ENCODE measurements at regions not wholly inside any gene's neighbourhood (a gene's known extent, or its start where the extent isn't known, plus 50 kb on each side); places are given as distances from the start of the nearest gene placed in this dataset.

- intact Hi-C loops (cut with DNase I; ENCODE audit: low total_unique reads) = no loop called here
- Histone ChIP-seq H3K9me3 (no peaks in the 10 kb centered on the region), H3K36me3 (no peaks in the 10 kb centered on the region), H3K4me3 (no peak overlapping the region), H3K27me3 (peaks cover 0 to 9% (median 0%) of the 10 kb centered on the region in 3 donors), H3K27ac (no peak overlapping the region), H3K4me1 (no peaks in the 10 kb centered on the region)
- 83 to 94% (median 91%) methylated on average over 9 of the region's 9 CpGs for WGBS, 5 donors
- TF ChIP-seq EP300 (IDR thresholded peaks at IDR 0.05) (no peak), POLR2AphosphoS5 (IDR thresholded peaks at IDR 0.05) (no peak), CTCF (IDR thresholded peaks at IDR 0.05) (no peak), POLR2A (IDR thresholded peaks at IDR 0.05) (no peak)
- no peak for DNase-seq
Observed at GRCh38 chr13:22001336-22001735, 330.5 kb downstream of the FGF9 start.

DNA sequence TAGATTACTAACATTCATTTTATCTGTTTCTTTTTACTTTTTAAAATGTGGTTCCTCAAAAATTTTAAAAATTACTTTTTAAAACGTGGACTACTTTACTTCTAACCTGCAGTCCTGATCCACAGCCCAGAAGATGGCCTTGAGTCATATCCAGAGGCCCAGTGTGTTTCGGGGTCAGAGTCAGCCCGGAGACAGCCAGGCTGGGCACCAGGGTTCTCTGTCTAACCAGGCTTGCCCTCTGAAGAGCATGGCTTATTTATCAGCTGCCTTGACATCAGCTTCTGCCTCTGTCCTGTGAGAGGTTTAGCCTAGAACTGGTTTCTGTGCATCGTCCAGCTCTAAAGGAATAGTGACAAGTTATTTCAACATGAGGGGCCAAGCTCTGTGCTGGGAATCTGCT is 332.0 kb downstream of the FGF9 start:
- Histone ChIP-seq H3K27ac (no peak overlapping the region), H3K4me3 (no peak overlapping the region), H3K36me3 (no peaks in the 10 kb centered on the region), H3K4me1 (no peaks in the 10 kb centered on the region), H3K9me3 (peaks cover 0 to 5% (median 0%) of the 10 kb centered on the region in 4 donors), H3K27me3 (peaks cover 0 to 9% (median 0%) of the 10 kb centered on the region in 3 donors)
- 64 to 78% (median 67%) methylated on average over 4 of the region's 4 CpGs for WGBS, 5 donors
- intact Hi-C loops (cut with DNase I; ENCODE audit: low total_unique reads) = no loop called here
- TF ChIP-seq POLR2AphosphoS5 (IDR thresholded peaks at IDR 0.05) = no peak
- TF ChIP-seq EP300 (IDR thresholded peaks at IDR 0.05) = no peak
- TF ChIP-seq POLR2A (IDR thresholded peaks at IDR 0.05) = no peak
- no peak for TF ChIP-seq CTCF (IDR thresholded peaks at IDR 0.05)
- DNase-seq = no peak

DNA sequence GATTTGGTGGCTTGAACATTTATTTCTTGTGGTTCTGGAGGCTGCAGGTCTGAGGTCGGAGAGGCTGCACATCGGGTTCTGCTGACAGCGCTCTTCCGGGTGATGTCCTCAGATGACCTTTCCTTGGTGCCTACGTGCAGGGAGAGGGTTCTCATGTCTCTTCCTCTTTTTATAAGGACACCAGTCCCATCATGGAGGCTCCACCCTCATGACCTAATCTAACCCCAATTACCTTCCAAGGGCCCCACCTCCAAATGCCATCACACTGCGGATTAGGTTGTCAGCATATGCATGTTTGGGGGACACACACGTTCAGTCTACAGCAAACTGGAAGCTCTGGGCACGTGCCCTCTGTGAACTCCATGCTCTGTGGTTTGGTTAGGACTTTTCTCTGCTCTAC is 338.6 kb downstream of the FGF9 start:
- no peaks in the 10 kb centered on the region for H3K27me3 ChIP-seq
- no peaks in the 10 kb centered on the region for H3K4me1 ChIP-seq
- TF ChIP-seq POLR2AphosphoS5 (IDR thresholded peaks at IDR 0.05) = no peak
- no peak for TF ChIP-seq EP300 (IDR thresholded peaks at IDR 0.05)
- TF ChIP-seq CTCF (IDR thresholded peaks at IDR 0.05) = no peak
- no peak for TF ChIP-seq POLR2A (IDR thresholded peaks at IDR 0.05)
- no peak overlapping the region for H3K4me3 ChIP-seq
- no peak for DNase-seq
- H3K9me3 ChIP-seq = peaks cover 0 to 5% (median 0%) of the 10 kb centered on the region in 4 donors
- H3K36me3 ChIP-seq = no peaks in the 10 kb centered on the region
- intact Hi-C loops (cut with DNase I; ENCODE audit: low total_unique reads) = no loop called here
- no peak overlapping the region for H3K27ac ChIP-seq
- WGBS, 5 donors = 76 to 85% (median 83%) methylated on average over 8 of the region's 8 CpGs

DNA sequence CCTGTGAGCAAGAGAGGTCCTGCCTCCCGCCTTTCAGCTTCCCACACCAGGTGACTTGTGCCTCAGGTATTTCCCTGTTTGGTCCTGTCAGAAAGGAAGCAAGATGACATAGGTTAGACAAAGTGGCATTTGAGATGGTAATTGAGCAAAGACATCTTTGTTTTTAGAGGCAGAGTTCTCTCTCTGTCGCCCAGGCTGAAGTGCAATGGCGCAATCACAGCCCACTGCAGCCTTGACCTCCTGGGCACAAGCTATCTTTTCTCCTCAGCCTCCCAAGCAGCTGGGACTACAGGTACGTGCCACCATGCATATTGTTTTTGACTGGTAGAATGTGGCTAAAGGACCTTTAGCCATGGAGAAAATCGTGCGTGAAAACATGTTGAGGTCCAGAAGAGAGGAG is 339.1 kb downstream of the FGF9 start:
- Histone ChIP-seq H3K27ac (no peak overlapping the region), H3K4me3 (no peak overlapping the region), H3K36me3 (no peaks in the 10 kb centered on the region), H3K27me3 (no peaks in the 10 kb centered on the region), H3K4me1 (no peaks in the 10 kb centered on the region), H3K9me3 (peaks cover 0 to 5% (median 0%) of the 10 kb centered on the region in 4 donors)
- DNase-seq = no peak
- no peak for TF ChIP-seq CTCF (IDR thresholded peaks at IDR 0.05)
- TF ChIP-seq EP300 (IDR thresholded peaks at IDR 0.05) = no peak
- TF ChIP-seq POLR2AphosphoS5 (IDR thresholded peaks at IDR 0.05) = no peak
- no peak for TF ChIP-seq POLR2A (IDR thresholded peaks at IDR 0.05)
- intact Hi-C loops (cut with DNase I; ENCODE audit: low total_unique reads) = no loop called here
- 85 to 87% (median 87%) methylated on average over 6 of the region's 6 CpGs for WGBS, 5 donors
